ENCODE measurements at regions not wholly inside any gene's neighbourhood (a gene's known extent, or its start where the extent isn't known, plus 50 kb on each side); places are given as distances from the start of the nearest gene placed in this dataset.

DNA sequence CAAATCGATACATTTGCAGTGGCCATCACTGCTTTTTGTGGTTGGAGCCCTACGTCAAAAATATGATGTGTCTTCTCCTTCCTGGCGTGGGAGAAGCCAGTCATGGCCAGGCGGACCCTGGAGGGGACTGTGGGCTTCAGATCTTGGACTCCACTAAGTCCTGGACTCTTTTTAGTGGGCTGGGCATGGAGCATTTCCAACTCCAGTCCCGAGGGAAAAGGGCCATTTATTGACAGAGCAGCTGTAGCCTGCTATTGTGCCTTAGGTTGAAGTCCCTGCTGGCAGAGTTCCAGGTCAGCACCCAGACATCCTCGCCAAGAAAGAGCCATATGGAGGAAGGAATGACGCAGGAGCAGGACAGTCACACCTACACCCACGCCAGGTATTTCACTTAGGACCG, 179.2 kb upstream of the ZNF507 start:
- no peak for TF ChIP-seq POLR2A (IDR thresholded peaks at IDR 0.05)
- TF ChIP-seq, protein P1, sequence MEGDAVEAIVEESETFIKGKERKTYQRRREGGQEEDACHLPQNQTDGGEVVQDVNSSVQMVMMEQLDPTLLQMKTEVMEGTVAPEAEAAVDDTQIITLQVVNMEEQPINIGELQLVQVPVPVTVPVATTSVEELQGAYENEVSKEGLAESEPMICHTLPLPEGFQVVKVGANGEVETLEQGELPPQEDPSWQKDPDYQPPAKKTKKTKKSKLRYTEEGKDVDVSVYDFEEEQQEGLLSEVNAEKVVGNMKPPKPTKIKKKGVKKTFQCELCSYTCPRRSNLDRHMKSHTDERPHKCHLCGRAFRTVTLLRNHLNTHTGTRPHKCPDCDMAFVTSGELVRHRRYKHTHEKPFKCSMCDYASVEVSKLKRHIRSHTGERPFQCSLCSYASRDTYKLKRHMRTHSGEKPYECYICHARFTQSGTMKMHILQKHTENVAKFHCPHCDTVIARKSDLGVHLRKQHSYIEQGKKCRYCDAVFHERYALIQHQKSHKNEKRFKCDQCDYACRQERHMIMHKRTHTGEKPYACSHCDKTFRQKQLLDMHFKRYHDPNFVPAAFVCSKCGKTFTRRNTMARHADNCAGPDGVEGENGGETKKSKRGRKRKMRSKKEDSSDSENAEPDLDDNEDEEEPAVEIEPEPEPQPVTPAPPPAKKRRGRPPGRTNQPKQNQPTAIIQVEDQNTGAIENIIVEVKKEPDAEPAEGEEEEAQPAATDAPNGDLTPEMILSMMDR (IDR thresholded peaks at IDR 0.05), result no peak

Measured in transverse colon (tissue), 3 donors.